ENCODE measurements at regions not wholly inside any gene's neighbourhood (a gene's known extent, or its start where the extent isn't known, plus 50 kb on each side); places are given as distances from the start of the nearest gene placed in this dataset.
"Not testable (repeated sequence)": the region's sequence is repeated elsewhere in the genome, so short reads cannot be mapped to it uniquely, and the experiment has no call there.

DNA sequence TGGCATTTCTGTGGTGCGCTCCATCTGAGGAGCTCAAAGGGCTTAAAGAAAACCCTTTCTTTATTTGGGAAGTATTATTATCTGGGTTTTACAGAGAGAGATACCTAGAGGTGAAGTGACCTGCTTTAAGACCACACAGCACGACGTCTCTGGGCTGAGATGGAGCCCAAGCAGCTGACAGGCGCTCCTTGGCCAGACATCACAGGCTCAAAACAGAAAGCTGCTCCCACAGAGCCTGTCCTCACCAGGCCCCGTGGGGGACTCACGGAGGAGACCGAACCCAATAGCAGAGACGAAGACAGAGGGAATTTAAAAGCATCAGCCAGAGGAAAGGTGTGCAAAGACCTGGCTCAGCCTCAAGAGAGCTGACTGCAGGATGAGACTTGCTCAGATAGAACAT, 175.9 kb upstream of the IRF2BP2 start:
- not testable (repeated sequence) for H3K4me3 ChIP-seq (replicated peaks; ENCODE audit: low read depth, low read length); DNase-seq (ENCODE audit: low read depth)

DNA sequence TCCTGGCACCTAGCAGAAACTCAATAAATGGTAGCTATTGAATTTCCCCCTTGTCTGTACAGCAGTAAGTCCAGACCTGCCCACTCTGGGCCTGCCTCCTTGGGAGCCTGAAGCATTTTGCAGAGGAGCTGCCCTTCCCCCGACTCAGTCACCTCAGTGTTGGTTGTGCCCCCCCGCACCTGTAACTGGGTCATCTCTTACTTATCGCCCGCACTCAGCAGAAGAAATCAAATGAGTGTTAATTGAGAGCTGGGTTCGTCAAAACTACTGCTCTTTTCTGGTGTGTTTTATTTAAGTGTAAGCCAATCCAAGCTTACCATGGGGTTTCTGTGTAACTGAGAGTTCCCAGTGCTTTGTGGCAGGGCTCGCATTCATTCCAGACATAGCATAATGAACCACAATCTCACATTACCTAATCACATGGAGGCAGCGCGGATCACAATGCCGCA, 175.5 kb upstream of the IRF2BP2 start:
- not testable (repeated sequence) for DNase-seq (ENCODE audit: low read depth); H3K4me3 ChIP-seq (replicated peaks; ENCODE audit: low read depth, low read length)

DNA sequence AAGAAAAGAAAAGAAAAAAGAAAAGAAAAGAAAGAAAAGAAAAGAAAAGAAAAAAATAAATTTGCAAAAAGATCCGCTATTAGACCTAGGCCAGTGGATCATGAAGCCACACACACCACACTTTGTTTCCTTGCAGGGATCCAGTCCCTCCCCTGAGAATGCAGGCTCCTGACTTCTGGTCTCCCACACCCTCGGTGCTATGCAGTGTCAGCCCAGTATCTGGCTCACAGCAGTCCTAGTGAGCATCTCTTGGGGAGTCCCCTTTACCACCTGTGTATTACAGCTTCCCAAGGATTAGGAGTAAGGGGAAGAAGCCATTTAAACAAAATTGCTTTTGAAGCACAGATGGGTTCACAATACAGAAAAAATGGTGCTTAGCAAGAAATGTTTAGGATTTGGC, 174.1 kb upstream of the IRF2BP2 start:
- DNase-seq (ENCODE audit: low read depth); H3K4me3 ChIP-seq (replicated peaks; ENCODE audit: low read depth, low read length): not testable (repeated sequence)

DNA sequence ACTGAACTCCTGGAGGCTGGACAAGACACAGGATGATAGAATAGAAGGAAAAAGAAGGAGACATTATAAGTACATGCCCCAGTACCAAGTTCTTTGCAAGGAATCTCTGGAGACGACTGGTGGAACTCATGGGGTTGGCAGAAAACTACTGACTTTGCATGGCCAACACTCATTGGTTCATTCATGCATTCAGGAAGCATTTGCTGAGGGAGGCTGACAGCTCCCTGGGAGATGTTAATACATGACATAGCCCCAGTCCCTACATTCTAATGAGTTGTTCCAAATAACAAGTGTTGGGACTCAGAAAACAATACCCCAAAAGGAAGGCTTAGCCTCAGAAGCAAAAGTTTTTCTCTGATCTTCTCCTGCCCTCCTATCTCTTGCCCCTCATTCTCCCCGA, 172.8 kb upstream of the IRF2BP2 start:
- H3K4me3 ChIP-seq (replicated peaks; ENCODE audit: low read depth, low read length), result no peak overlapping the region

DNA sequence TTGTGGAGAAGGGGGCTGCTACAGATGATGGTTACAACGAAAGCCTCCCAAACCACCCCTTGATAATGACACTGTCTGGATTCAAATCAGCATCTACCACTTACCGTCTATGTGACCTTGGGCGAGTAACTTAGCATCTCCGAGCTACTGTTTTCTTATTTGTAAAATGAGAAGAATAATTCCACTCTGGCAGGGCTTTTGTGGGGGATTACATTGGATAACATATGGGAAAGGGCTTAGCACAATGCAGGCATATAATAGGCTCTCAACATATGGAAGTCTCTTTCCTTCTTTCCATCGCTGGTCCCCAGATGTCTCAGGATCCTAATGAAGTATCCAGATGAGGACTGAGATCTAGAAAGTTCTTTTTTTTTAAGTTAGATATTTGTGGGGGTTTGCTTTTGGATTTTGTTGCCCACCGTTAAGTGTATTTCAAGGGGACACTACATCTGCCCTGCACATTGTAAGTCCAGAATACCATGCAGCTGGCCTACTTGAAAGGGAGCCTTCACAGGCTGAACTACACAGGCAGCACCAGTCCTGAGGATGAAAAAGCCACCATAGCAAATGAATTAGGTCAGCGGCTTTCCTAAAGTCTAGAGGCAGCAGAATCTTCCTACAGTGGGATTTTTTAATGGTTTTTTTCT, 172.2 kb upstream of the IRF2BP2 start:
- no peak for DNase-seq (ENCODE audit: low read depth)
- TF ChIP-seq, protein P1, sequence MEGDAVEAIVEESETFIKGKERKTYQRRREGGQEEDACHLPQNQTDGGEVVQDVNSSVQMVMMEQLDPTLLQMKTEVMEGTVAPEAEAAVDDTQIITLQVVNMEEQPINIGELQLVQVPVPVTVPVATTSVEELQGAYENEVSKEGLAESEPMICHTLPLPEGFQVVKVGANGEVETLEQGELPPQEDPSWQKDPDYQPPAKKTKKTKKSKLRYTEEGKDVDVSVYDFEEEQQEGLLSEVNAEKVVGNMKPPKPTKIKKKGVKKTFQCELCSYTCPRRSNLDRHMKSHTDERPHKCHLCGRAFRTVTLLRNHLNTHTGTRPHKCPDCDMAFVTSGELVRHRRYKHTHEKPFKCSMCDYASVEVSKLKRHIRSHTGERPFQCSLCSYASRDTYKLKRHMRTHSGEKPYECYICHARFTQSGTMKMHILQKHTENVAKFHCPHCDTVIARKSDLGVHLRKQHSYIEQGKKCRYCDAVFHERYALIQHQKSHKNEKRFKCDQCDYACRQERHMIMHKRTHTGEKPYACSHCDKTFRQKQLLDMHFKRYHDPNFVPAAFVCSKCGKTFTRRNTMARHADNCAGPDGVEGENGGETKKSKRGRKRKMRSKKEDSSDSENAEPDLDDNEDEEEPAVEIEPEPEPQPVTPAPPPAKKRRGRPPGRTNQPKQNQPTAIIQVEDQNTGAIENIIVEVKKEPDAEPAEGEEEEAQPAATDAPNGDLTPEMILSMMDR (IDR thresholded peaks at IDR 0.05; ENCODE audit: low read length, missing control alignments), result no peak
- H3K4me3 ChIP-seq (replicated peaks; ENCODE audit: low read depth, low read length), result no peak overlapping the region

More for the DNA sequence above, 172.8 kb upstream of the IRF2BP2 start:
- TF ChIP-seq, protein P1 (IDR thresholded peaks at IDR 0.05; ENCODE audit: low read length, missing control alignments), result no peak
- DNase-seq (ENCODE audit: low read depth), result no peak

DNA sequence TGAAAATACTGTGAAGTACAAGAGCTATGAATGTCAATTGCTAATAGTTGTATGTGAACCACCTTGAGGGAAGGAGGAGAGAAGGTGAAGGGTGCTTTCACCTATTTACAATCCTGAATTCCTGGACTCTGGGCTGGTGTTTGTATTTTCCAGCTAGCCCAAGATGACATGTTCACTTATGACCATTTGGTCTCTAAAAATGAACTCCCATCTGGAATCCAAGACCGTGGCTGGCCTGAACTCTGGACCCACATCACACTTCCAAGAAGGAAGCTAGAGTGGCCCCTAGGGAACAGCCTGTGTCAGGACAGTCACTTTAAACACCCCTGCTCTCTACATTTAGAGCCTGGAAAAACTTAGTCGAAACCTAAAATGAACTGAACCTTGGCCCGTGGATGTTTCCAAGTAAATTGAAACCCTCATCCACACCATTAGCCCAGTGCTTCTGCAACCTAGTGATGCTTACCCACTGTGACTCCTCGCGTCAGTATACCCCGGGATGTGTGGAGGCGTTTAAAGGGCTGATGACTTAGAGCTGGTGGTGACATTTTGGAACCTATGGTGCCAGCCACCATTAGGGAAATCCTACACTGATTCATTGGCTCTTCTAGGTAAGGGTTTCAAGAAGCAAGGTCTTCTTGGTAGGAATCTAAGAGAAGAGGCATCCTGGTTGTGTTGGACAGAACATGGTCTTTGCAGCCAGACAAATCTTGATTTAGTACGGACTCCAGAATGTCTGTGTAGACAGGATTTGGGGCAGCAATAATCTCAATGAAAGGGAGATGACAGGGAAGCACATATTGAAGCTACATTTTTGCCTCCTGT, 171.5 kb upstream of the IRF2BP2 start:
- no peak for DNase-seq (ENCODE audit: low read depth)
- TF ChIP-seq, protein P1 (IDR thresholded peaks at IDR 0.05; ENCODE audit: low read length, missing control alignments), result no peak
- no peak overlapping the region for H3K4me3 ChIP-seq (replicated peaks; ENCODE audit: low read depth, low read length)

DNA sequence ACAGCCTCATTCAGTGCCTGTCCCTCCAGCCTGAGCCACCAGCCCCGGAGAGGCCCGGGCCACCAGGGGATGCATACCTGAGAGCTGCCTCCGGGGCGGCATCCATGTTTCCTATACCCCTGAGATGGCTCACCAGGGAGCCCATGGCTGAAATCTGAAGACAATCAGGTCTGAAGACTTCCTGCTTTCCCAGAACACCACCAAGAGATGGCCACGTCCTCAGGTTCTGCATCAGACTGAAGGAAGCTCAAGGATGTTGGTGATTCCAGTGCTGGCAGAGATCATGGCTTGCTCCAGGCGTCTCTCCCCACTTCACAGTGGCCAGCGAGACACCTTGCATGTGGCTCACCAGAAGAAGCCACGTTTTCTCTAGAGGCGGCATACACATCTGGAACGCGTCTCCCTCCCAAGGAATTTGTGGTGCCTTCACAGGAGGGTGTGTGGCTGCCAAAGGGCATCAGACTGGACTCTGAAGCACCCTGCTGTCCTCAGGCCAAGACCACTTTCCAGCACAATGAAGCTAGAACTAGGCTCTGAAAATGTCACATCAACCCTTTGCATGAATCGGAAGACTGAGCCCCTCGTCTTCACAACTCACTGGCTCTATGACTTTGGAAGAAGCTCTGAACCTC, 170.7 kb upstream of the IRF2BP2 start:
- no peak for DNase-seq (ENCODE audit: low read depth)
- no peak overlapping the region for H3K4me3 ChIP-seq (replicated peaks; ENCODE audit: low read depth, low read length)

DNA sequence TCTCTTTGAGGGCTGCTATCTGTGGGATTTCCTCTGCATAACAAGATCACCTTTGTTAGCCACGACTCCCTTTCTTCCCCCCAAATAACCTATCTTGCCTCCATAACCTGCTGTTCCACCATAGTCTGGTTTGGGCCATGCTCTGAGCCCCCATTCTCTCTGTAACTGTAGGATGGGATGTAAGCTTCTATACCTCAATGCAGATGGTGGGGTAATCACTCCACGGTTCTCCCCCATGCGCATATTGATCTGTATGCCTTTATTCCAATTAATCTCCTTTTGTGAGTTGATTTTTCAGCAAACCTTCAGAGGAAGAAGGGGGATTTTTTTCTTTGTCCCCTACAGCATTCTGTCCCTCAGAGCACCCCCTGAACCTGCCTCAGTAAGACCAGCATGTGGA, 170.1 kb upstream of the IRF2BP2 start:
- no peak overlapping the region for H3K4me3 ChIP-seq (replicated peaks; ENCODE audit: low read depth, low read length)
- DNase-seq (ENCODE audit: low read depth), result no peak
- TF ChIP-seq, protein P1 (IDR thresholded peaks at IDR 0.05; ENCODE audit: low read length, missing control alignments), result no peak

More for the DNA sequence above, 170.7 kb upstream of the IRF2BP2 start:
- TF ChIP-seq, protein P1 (IDR thresholded peaks at IDR 0.05; ENCODE audit: low read length, missing control alignments), result no peak

DNA sequence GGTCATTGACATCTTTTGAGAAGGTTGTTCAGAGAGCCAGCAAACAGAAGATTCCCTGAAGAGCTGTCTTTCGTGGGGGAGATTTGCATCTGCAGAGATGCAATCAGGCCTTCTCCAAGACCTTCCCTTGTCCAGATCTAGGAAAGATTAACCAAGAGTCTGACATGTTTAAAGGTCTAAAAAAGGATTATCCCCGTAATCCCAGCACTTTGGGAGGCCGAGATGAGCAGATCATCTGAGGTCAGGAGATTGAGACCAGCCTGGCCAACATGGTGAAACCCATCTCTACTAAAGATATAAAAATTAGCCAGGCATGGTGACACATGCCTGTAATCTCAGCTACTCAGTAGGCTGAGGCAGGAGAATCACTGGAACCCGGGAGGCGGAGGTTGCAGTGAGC, 169.6 kb upstream of the IRF2BP2 start:
- not testable (repeated sequence) for H3K4me3 ChIP-seq (replicated peaks; ENCODE audit: low read depth, low read length); DNase-seq (ENCODE audit: low read depth)
